Thoracic aorta (tissue), 2 donors: ENCODE measurements at regions not wholly inside any gene's neighbourhood (a gene's known extent, or its start where the extent isn't known, plus 50 kb on each side); places are given as distances from the start of the nearest gene placed in this dataset.
"Not testable (repeated sequence)": the region's sequence is repeated elsewhere in the genome, so short reads cannot be mapped to it uniquely, and the experiment has no call there.

Experiments used
- ATAC-seq: fragments of 150-250 bp; one replicate; pipeline ENCODE4 v1.8.0; 2017; ENCODE audit warnings: low read depth; ENCODE audit not compliant: insufficient number of reproducible peaks, low FRiP score
- DNase-seq: peaks from one replicate; pipeline ENCODE4 v3.0.0-alpha.2; 2020; ENCODE audit warnings: low spot score
- H3K27ac ChIP-seq, 2 donors: fragments of 200-600 bp; sonication (generic); 1 replicate in 1 of 2; 2 replicates in 1 of 2; pipeline ENCODE4 v1.5.1; 2016; ENCODE audit warnings: mild to moderate bottlenecking in 2 of 2, moderate library complexity in 2 of 2
- H3K27me3 ChIP-seq: fragments of 200-600 bp; sonication (generic); replicated peaks from 2 replicates; pipeline ENCODE4 v1.6.0; 2016; ENCODE audit warnings: mild to moderate bottlenecking; ENCODE audit not compliant: insufficient read depth
- H3K36me3 ChIP-seq: fragments of 200-600 bp; sonication (generic); one replicate; pipeline ENCODE4 v1.5.1; 2016
- H3K4me1 ChIP-seq, 2 donors: fragments of 200-600 bp; sonication (generic); 1 replicate in 1 of 2; 2 replicates in 1 of 2; pipeline versions ENCODE4 v1.5.1 to v1.6.0; 2016; ENCODE audit warnings: low read depth in 2 of 2, mild to moderate bottlenecking in 1 of 2; ENCODE audit not compliant: control insufficient read depth in 1 of 2
- H3K4me3 ChIP-seq: fragments of 200-600 bp; sonication (generic); 2 replicates; pipeline ENCODE4 v1.5.1; 2016; ENCODE audit warnings: mild to moderate bottlenecking
- H3K9me3 ChIP-seq: fragments of 200-600 bp; sonication (generic); 2 replicates; pipeline ENCODE4 v1.5.1; 2016
- TF ChIP-seq, protein P1 (sequence below): fragments of 200-600 bp; sonication (generic); IDR thresholded peaks from one replicate; pipeline ENCODE4 v1.5.1; 2019; ENCODE audit warnings: antibody characterized with exemption

GRCh38 chr13:103614761-103615160, 548.5 kb upstream of the SLC10A2 start:
- ATAC-seq (no peak), DNase-seq (no peak)
- H3K27ac ChIP-seq = no peak overlapping the region
- H3K9me3 ChIP-seq = no peaks in the 10 kb centered on the region
- H3K27me3 ChIP-seq = no peaks in the 10 kb centered on the region
- no peaks in the 10 kb centered on the region for H3K36me3 ChIP-seq
- no peak overlapping the region for H3K4me3 ChIP-seq
- TF ChIP-seq, protein P1, sequence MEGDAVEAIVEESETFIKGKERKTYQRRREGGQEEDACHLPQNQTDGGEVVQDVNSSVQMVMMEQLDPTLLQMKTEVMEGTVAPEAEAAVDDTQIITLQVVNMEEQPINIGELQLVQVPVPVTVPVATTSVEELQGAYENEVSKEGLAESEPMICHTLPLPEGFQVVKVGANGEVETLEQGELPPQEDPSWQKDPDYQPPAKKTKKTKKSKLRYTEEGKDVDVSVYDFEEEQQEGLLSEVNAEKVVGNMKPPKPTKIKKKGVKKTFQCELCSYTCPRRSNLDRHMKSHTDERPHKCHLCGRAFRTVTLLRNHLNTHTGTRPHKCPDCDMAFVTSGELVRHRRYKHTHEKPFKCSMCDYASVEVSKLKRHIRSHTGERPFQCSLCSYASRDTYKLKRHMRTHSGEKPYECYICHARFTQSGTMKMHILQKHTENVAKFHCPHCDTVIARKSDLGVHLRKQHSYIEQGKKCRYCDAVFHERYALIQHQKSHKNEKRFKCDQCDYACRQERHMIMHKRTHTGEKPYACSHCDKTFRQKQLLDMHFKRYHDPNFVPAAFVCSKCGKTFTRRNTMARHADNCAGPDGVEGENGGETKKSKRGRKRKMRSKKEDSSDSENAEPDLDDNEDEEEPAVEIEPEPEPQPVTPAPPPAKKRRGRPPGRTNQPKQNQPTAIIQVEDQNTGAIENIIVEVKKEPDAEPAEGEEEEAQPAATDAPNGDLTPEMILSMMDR = no peak
- H3K4me1 ChIP-seq = no peaks in the 10 kb centered on the region

- Histone ChIP-seq H3K4me1 (no peaks in the 10 kb centered on the region), H3K36me3 (no peaks in the 10 kb centered on the region), H3K27ac (no peak overlapping the region), H3K27me3 (no peaks in the 10 kb centered on the region), H3K4me3 (no peak overlapping the region), H3K9me3 (no peaks in the 10 kb centered on the region)
- no peak for ATAC-seq
- no peak for DNase-seq
- TF ChIP-seq, protein P1 = no peak
Measured at GRCh38 chr13:103607995-103608394, 541.8 kb upstream of the SLC10A2 start.

GRCh38 chr13:103605546-103606326, 539.5 kb upstream of the SLC10A2 start:
- no peak for ATAC-seq
- no peaks in the 10 kb centered on the region for H3K9me3 ChIP-seq
- H3K27me3 ChIP-seq = no peaks in the 10 kb centered on the region
- no peak overlapping the region for H3K27ac ChIP-seq
- no peaks in the 10 kb centered on the region for H3K36me3 ChIP-seq
- no peaks in the 10 kb centered on the region for H3K4me1 ChIP-seq
- no peak for DNase-seq
- H3K4me3 ChIP-seq = no peak overlapping the region
- TF ChIP-seq, protein P1 = no peak

DNA sequence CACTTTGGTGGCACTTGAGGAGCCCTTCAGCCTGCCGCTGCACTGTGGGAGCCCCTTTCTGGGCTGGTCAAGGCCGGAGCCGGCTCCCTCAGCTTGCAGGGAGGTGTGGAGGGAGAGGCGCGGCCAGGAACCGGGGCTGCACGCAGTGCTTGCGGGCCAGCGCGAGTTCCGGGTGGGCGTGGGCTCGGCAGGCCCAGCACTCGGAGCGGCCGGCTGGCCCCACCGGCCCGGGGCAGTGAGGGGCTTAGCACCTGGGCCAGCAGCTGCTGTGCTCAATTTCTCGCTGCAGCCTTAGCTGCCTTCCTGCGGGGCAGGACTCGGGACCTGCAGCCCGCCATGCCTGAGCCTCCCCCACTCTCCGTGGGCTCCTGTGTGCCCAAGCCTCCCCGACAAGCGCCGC, 533.7 kb upstream of the SLC10A2 start:
- DNase-seq, H3K36me3 ChIP-seq, ATAC-seq, H3K27me3 ChIP-seq, H3K4me1 ChIP-seq, H3K9me3 ChIP-seq, H3K27ac ChIP-seq, H3K4me3 ChIP-seq: not testable (repeated sequence)

DNA sequence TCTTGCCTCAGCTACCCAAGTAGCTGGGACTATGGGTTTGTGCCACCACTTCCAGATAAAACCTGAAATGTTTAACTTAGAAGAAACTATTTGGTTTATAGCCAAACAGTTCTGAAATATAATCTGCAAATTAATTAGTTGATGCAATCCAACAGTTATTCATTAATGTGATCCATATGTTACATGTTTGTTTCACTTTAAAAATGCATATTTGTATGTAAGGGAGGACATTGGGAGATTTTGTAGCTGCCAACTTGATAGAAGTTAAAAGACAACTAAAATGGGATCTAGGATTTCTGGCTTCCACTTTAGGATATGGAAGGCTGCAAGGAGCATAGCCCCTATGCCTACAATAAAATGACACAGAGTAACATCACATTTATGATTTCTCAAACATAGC, 532.5 kb upstream of the SLC10A2 start:
- H3K36me3 ChIP-seq = no peaks in the 10 kb centered on the region
- no peak for DNase-seq
- no peaks in the 10 kb centered on the region for H3K9me3 ChIP-seq
- TF ChIP-seq, protein P1 = no peak
- no peaks in the 10 kb centered on the region for H3K4me1 ChIP-seq
- no peak for ATAC-seq
- no peak overlapping the region for H3K4me3 ChIP-seq
- no peaks in the 10 kb centered on the region for H3K27me3 ChIP-seq
- H3K27ac ChIP-seq = no peak overlapping the region

DNA sequence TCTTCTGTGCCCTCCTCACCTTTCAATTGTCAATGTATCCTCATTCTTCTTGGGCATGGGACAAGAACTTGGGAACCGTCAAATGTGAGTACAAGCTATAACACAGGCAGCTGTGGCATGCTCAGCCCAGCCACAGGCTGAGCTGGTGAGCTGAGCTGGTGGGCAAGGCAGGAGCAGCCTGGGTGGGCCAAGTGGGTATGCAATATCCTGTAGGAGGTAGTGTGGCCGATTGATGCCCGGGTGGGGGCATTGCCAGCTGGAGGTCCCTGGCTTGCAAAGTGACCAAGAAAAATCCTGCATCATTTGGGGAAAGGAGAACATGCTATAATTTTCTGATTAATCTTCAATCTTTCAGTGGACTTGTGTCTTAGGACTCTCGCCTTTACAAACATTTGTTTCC, 507.2 kb upstream of the SLC10A2 start:
- no peak overlapping the region for H3K4me3 ChIP-seq
- TF ChIP-seq, protein P1 = no peak
- DNase-seq = no peak
- H3K36me3 ChIP-seq = no peaks in the 10 kb centered on the region
- H3K4me1 ChIP-seq = no peaks in the 10 kb centered on the region
- H3K27me3 ChIP-seq = no peaks in the 10 kb centered on the region
- no peak overlapping the region for H3K27ac ChIP-seq
- ATAC-seq = no peak
- H3K9me3 ChIP-seq = no peaks in the 10 kb centered on the region
